HG02938 (cell line): ENCODE measurements at regions not wholly inside any gene's neighbourhood (a gene's known extent, or its start where the extent isn't known, plus 50 kb on each side); places are given as distances from the start of the nearest gene placed in this dataset.
A peak's percentile ranks its signal among the peaks of the same experiment; 100 is the strongest.

Source experiments
- ATAC-seq: cut with Tn5 transposase; IDR thresholded peaks from one replicate; pipeline ENCODE4 v1.9.1; 2021; ENCODE audit warnings: mild to moderate bottlenecking, moderate library complexity; ENCODE audit not compliant: unreplicated experiment

DNA sequence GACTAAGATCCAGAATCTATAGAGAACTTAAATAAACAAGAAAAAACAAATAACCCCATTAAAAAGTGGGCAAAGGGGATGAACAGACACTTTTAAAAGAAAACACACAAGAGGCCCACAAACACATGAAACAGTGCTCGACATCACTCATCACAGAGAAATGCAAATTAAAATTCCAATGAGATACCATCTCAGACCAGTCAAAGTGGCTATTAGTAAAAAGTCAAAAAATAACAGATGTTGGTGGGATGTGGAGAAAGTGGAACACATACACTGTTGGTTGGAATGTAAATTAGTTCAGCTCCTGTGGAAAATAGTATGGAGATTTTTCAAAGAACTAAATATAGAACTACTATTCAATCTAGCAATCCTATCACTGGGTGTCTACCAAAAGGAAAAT, 143.1 kb downstream of the IFI44 start:
- no peak for ATAC-seq

DNA sequence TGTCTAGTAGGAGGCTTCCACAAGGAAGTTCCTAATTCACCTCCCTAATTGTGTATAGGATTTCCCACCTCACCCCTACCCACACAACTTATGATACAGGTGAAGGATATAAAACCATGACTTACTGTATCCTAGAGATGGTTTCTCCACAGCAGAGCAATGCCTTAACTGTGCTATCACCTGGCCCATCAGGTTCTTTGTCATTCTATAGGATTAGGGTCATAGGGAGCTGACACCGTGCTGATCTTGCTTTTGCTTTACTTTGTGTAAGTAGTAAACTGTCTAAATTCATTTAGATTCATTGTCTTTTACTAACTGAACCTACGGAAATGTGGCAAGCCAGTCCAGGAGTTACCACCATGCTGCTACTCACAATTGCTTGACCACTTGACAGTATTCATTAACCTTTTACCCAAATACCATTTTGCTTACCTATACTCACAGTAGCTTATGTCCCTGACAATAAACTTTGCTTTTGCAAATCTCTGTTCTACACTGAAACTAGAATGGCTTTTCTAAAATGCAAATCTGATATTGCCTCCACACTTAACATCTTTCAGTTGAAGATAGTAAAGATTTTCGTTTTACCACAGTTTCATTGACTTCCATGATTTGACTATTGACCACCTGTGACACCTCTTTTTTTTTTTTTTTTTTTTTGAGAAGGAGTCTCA, 147.6 kb downstream of the IFI44 start:
- peak; percentile 86 for ATAC-seq

DNA sequence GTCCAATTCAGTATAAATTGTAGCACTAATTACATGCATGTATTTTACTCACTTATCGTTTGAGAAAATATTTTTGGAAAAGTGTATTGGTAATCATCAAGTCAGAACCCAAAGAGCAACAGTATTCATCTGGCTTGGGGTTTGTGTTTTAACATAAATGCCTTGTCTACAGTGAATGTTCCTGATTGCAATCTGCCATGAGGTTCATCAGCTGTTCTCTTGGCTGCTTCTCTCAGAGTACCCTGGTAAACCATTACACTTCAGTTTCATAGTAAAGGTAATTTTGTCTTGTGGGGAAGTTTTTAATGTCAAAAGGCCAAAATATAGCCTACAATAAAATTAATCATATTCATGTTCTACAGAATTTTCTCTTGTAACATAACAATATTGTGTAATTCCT, 150.3 kb downstream of the IFI44 start:
- no peak for ATAC-seq

DNA sequence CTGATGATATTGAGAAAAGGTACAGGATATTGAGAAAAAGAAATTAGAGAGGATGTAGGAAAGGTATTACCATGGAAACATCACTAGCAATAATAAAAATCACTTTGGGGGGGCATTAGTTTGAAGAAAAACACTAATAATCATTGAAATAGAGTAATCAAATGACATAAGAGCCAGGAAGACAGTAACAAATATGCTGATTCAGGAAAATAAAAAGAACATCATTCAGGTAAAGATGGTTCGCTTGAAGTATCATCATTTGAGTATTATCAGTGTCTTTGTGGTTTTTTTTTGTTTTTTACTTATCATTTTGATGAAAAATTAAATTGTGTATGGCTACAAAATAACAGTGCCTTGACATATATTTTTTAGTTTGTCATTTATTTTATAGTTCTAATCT, 164.5 kb downstream of the IFI44 start:
- no peak for ATAC-seq

DNA sequence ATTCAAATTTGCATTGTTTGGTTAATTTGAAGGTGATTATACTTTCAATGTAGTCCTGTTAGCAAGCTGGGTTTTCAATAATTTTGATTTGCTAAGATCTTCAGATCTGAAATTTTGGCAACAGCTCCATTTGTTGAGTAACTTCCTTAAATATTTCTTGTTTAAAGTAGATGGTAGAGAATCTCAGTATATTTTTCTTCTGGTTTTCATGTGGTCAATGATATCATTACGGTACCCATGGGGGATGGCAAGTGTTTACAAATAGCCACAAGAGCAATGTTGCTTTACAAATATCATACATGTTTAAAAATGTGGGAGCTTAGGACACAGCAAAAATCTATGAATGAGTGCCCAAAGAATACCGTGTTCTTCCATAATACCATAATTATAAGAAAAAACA, 175.9 kb downstream of the IFI44 start:
- no peak for ATAC-seq

DNA sequence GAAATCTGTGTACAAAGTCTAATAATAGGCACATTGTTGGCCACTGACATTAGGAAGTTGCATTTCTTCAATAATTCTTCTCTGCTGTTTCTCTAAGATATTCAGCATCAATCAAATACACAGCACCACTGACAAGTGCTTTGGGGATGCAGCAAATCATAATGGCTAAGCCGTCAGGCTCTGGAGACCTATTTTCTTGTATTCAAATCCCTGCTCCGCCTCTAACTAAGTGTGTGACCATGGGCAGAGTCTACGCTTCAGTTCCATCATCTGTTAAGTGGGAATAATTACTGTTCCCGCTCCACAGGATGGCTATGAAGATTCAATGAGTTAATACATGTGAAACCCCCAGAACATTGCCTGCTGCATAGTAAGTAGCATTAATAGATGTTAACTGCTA, 176.9 kb downstream of the ADGRL4 start:
- ATAC-seq, result no peak

DNA sequence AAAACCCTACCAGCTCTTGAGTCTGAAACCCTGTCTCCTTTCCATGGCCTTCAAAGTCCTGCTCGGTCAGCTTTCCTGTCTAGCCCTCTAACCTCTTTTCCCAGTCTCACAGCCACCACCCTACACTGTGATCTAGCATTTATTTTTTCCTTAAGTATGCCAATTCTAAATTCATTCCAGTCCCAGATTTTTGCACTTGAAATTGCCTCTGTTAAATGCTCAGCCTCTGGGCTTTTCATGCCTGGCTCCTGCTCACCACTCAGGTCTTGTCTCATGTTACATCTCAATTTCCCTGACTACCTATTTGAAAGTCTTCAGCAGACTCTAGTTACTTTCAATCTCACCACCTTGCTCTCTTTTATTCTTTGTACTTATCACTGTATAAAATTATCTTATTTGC, 176.2 kb downstream of the ADGRL4 start:
- no peak for ATAC-seq

DNA sequence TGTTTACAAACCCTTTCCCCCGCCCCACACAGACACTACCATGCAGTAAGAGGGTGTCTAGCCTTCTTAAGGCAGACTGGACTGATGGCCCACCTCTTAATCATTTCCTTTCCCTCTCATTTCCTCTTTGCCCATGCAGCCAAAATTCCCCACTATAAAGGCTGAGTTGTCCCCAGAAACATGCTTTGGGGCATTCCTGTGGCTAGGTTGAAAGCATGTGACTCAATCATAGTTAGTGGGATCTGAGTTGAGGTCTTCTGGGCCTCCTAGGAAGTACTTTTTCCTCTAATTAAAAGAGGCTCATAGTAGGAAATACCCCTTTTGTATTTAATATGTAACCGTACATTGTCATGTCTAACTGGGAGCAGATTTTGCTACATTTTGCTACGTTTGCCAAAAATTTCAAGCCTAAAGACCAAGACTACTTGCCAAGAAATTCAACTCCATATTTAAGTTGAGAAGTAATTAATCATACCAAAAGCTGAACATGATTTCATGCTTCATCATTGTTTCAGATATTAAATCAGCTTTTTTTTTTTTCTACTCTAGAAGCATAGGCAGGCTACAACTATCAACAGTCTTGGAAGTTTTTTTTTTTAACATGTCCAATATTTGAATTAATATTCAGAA, 174.7 kb downstream of the ADGRL4 start:
- ATAC-seq, result no peak

DNA sequence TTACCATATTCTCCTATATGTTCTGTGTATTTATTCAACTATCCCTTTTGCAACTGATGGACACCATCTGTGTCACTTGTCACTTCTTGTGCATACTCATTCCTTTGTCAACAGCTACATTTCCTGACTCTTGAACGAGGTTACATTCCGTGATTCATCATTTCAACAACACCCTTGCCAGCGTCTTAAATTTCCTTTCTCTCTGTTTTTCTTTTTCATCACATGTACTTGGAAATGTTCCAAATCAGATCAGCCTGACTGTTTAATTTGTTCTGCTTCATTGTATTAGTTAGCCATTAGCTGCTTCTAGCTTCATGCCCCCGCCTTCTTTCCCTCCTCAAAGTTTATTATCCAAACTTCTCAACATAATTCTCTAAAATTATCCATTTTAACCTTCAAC, 173.0 kb downstream of the ADGRL4 start:
- no peak for ATAC-seq

DNA sequence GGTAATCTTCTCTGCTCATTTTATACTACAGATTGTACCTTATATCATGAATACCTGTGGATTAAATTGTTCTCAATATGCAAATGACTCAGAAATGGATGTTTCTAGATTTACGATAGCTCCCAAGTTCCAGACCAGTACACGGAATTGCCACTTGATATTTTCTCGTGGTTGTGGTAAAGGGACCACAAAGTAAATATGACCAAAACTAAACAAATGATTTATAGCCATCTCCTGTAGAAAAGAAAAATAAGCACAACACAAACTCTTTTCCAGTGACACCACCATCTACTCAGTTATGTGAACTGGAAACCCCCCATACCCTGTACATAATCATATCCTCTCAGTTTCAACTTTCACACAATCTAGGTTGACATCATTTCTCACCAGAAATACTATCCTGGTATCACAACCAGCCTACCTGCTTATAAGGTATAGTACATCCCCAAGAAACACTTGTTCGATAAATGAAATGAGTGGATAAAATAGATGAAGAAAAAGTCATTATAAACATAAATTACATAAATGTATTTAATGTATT, 172.3 kb downstream of the ADGRL4 start:
- ATAC-seq, result peak; percentile 82

DNA sequence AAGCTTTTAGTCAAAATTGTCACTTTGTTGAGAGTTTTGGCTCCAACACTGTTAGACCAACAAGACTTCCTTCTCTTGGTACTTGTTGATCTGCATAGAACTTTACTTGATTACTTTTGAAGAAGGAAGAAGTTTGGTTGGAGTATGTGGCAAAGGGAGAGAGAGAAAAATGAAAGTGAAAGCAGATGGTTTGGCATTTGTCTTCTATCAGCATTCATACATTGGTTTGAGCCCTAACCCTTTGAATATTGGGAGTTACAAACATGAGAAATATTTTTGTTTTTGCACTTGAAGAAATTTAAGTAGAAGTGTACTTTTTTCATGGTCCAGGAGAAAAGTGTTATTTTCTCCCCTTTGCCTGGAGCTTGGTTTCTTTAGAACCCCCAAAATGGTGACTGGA, 169.8 kb downstream of the ADGRL4 start:
- no peak for ATAC-seq

DNA sequence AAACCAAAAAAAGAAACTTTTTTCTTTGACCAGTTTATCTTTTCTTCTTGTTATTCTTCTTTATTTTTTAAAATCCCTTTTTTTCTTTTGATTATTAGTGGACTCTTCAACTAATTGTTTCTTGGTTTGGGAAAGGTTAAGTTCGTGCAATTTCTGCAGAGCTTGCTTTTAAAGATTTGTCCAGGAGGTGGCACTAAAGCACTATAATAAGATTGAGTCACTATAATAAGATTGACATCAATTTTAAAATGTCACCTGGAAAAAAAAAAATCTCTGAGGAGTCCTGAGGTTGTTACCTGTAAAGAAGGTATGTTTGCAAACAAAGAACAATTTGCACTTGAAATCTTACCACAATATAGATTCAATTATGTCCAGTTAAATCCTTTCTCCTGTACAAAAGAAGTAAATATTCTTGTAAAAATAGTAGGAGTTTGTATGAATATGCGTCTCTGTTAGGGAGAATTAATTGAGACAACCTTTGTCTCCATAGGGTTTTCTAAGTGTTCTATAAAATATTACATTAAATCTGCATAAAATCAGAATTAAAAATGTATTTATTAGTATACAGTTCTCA, 166.7 kb downstream of the ADGRL4 start:
- peak; percentile 47 for ATAC-seq
